Cardiac muscle cell (in vitro differentiated cells and primary cell): ENCODE measurements at regions not wholly inside any gene's neighbourhood (a gene's known extent, or its start where the extent isn't known, plus 50 kb on each side); places are given as distances from the start of the nearest gene placed in this dataset.

ENCODE experiments used
- DNase-seq, 2 donors: peaks; one replicate each; pipeline versions ENCODE4 v3.0.0 to v3.0.0-alpha.2; 2010 to 2017; ENCODE audit warnings: low read depth in 1 of 2, low spot score in 1 of 2
- H3K27ac ChIP-seq: fragments of 200-600 bp; sonication (generic); 2 replicates; pipeline ENCODE4 v1.5.1; 2016
- H3K27me3 ChIP-seq: fragments of 200-600 bp; sonication (generic); 2 replicates; pipeline ENCODE4 v1.6.0; 2016; ENCODE audit warnings: control low read depth
- H3K36me3 ChIP-seq: fragments of 200-600 bp; sonication (generic); 2 replicates; pipeline ENCODE4 v1.5.1; 2016; ENCODE audit warnings: control low read depth
- H3K4me1 ChIP-seq: fragments of 200-600 bp; sonication (generic); 2 replicates; pipeline ENCODE4 v1.8.1; 2017; ENCODE audit warnings: low read depth, mild to moderate bottlenecking, mixed run types
- H3K4me3 ChIP-seq: fragments of 200-600 bp; sonication (generic); 2 replicates; pipeline ENCODE4 v1.5.1; 2016; ENCODE audit warnings: mild to moderate bottlenecking
- H3K9me3 ChIP-seq: fragments of 200-600 bp; sonication (generic); 2 replicates; pipeline ENCODE4 v1.5.1; 2017; ENCODE audit warnings: low read depth, mild to moderate bottlenecking, control low read depth
- TF ChIP-seq, protein P1 (sequence below): IDR thresholded peaks from 2 replicates; pipeline ENCODE4 v1.5.1; 2012; ENCODE audit warnings: low read depth, mild to moderate bottlenecking, low read length

- H3K4me3 ChIP-seq = no peak overlapping the region
- no peak overlapping the region for H3K27ac ChIP-seq
- no peak for DNase-seq
- no peaks in the 10 kb centered on the region for H3K27me3 ChIP-seq
- TF ChIP-seq, protein P1, sequence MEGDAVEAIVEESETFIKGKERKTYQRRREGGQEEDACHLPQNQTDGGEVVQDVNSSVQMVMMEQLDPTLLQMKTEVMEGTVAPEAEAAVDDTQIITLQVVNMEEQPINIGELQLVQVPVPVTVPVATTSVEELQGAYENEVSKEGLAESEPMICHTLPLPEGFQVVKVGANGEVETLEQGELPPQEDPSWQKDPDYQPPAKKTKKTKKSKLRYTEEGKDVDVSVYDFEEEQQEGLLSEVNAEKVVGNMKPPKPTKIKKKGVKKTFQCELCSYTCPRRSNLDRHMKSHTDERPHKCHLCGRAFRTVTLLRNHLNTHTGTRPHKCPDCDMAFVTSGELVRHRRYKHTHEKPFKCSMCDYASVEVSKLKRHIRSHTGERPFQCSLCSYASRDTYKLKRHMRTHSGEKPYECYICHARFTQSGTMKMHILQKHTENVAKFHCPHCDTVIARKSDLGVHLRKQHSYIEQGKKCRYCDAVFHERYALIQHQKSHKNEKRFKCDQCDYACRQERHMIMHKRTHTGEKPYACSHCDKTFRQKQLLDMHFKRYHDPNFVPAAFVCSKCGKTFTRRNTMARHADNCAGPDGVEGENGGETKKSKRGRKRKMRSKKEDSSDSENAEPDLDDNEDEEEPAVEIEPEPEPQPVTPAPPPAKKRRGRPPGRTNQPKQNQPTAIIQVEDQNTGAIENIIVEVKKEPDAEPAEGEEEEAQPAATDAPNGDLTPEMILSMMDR = no peak
- H3K36me3 ChIP-seq = no peaks in the 10 kb centered on the region
- no peaks in the 10 kb centered on the region for H3K4me1 ChIP-seq
- H3K9me3 ChIP-seq = no peaks in the 10 kb centered on the region
Measured at GRCh38 chr13:57552437-57552836, 79.1 kb upstream of the PCDH17 start.

GRCh38 chr13:57553932-57554331 is 77.6 kb upstream of the PCDH17 start:
- TF ChIP-seq, protein P1 = no peak

DNA sequence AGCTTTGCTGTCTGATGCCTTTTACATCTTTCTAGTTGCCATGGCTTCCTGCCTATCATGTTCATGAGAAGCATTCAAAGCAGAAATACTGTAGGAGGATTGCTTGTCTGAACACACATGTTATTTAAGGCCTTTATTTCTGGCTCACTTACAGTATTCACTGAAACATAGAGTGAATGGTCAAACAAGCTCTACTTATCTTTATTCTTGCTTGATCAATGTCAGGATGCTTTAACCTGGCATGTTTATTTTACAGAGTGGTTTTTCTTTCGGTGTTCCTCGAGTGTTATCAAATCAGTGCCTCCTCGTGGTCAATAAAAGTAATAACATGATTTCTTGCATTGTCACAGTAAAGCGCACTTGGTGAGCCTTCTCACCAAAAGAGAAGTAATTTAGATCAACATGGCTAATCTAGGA is 73.5 kb upstream of the PCDH17 start:
- H3K36me3 ChIP-seq = no peaks in the 10 kb centered on the region
- no peak overlapping the region for H3K4me3 ChIP-seq
- H3K27me3 ChIP-seq = no peaks in the 10 kb centered on the region
- H3K27ac ChIP-seq = no peak overlapping the region
- H3K9me3 ChIP-seq = no peaks in the 10 kb centered on the region
- H3K4me1 ChIP-seq = no peaks in the 10 kb centered on the region
- peak; percentile 0 to 33 for DNase-seq
- TF ChIP-seq, protein P1 = no peak

More at GRCh38 chr13:57553932-57554331, 77.6 kb upstream of the PCDH17 start:
- Histone ChIP-seq H3K27ac (no peak overlapping the region), H3K27me3 (no peaks in the 10 kb centered on the region), H3K4me3 (no peak overlapping the region), H3K36me3 (no peaks in the 10 kb centered on the region), H3K9me3 (no peaks in the 10 kb centered on the region), H3K4me1 (no peaks in the 10 kb centered on the region)
- DNase-seq = no peak

- Histone ChIP-seq H3K27ac (no peak overlapping the region), H3K27me3 (no peaks in the 10 kb centered on the region), H3K4me1 (no peaks in the 10 kb centered on the region), H3K4me3 (no peak overlapping the region), H3K36me3 (no peaks in the 10 kb centered on the region), H3K9me3 (no peaks in the 10 kb centered on the region)
- no peak for DNase-seq
- TF ChIP-seq, protein P1 = no peak
Measured at GRCh38 chr13:57568865-57569264, 62.7 kb upstream of the PCDH17 start.

- Histone ChIP-seq H3K27ac (no peak overlapping the region), H3K27me3 (no peaks in the 10 kb centered on the region), H3K36me3 (no peaks in the 10 kb centered on the region), H3K4me1 (no peaks in the 10 kb centered on the region), H3K9me3 (no peaks in the 10 kb centered on the region), H3K4me3 (no peak overlapping the region)
- DNase-seq = no peak
- TF ChIP-seq, protein P1 = no peak
Measured at GRCh38 chr13:57569986-57570385, 61.6 kb upstream of the PCDH17 start.
